ENCODE measurements at regions not wholly inside any gene's neighbourhood (a gene's known extent, or its start where the extent isn't known, plus 50 kb on each side); places are given as distances from the start of the nearest gene placed in this dataset.

DNA sequence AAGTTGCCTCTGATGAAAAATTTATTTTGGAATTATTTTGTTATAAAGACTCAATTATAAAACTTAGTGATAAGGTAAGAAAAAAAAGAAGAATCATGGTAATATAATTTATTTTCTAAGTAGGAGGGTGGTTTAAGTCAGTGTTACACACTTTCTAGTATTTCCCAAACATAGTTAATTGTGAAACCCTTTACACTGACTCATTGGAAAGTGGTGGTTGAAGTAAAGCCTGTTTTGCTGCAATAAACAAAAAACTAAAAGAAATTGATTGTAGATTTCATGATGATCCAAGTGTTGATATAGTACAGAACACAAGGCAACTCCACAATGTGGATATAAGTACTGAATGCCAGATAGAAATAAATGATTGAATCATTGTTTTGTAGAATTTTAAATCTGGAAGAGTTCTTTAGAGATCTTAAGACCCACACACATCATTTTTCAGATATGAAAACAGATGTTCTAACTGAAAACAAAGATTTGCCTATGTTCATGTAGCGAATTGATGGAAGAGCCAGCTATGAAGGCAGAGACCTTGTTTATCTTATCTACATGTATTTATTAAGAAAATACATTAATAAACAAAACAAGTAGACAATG lies 539.8 kb downstream of the PRELID2 start:
- H4K20me1 ChIP-seq (ENCODE audit: insufficient read depth, low read length): no peaks in the 10 kb centered on the region
- H3K4me1 ChIP-seq (ENCODE audit: insufficient read depth, low read length): no peaks in the 10 kb centered on the region
- H3K4me3 ChIP-seq (ENCODE audit: low read depth in 1 of 2, low read length in 2 of 2): no peak overlapping the region
- TF ChIP-seq EZH2 (IDR thresholded peaks at IDR 0.05; ENCODE audit: borderline replicate concordance, low read depth, low read length, severe bottlenecking): no peak
- TF ChIP-seq, protein P1, sequence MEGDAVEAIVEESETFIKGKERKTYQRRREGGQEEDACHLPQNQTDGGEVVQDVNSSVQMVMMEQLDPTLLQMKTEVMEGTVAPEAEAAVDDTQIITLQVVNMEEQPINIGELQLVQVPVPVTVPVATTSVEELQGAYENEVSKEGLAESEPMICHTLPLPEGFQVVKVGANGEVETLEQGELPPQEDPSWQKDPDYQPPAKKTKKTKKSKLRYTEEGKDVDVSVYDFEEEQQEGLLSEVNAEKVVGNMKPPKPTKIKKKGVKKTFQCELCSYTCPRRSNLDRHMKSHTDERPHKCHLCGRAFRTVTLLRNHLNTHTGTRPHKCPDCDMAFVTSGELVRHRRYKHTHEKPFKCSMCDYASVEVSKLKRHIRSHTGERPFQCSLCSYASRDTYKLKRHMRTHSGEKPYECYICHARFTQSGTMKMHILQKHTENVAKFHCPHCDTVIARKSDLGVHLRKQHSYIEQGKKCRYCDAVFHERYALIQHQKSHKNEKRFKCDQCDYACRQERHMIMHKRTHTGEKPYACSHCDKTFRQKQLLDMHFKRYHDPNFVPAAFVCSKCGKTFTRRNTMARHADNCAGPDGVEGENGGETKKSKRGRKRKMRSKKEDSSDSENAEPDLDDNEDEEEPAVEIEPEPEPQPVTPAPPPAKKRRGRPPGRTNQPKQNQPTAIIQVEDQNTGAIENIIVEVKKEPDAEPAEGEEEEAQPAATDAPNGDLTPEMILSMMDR (IDR thresholded peaks at IDR 0.05; ENCODE audit: borderline replicate concordance, extremely low read depth, low read length, poor library complexity, severe bottlenecking): no peak
- H3K36me3 ChIP-seq (ENCODE audit: insufficient read depth, low read length): no peaks in the 10 kb centered on the region
- no peak overlapping the region for H3K4me2 ChIP-seq (ENCODE audit: insufficient read depth, low read length)
- H3K27ac ChIP-seq (ENCODE audit: low read length): no peak overlapping the region
- H3K27me3 ChIP-seq (ENCODE audit: insufficient read depth, low read length, poor library complexity): no peaks in the 10 kb centered on the region
- H2AFZ ChIP-seq (ENCODE audit: low read depth, low read length): no peak overlapping the region
- H3K79me2 ChIP-seq (ENCODE audit: insufficient read depth, low read length): no peaks in the 10 kb centered on the region
- H3K9ac ChIP-seq (ENCODE audit: low read depth, low read length): no peak overlapping the region
- H3K9me3 ChIP-seq (ENCODE audit: insufficient read depth, low read length, severe bottlenecking): no peaks in the 10 kb centered on the region
- ATAC-seq (ENCODE audit: insufficient read depth, low read depth) (no peak), DNase-seq (no peak)

DNA sequence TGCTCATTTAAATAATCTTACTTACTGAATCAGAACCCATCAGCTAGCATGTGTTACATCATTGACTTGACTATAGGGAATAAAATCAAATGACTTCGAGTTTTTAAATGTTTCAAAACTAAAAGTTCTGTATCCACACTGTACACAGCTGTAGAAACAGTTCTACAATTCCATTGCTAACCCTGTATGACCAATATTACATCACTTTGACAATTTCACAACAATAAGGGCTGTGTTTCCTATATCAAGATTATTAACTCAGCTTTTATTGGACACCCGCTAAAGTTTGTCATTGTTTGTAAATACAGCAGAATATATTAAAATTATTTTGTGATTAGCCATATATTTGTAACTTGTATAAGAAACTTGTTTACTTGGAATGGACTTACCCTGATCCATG lies 540.8 kb downstream of the PRELID2 start:
- Histone ChIP-seq H4K20me1 (ENCODE audit: insufficient read depth, low read length) (no peaks in the 10 kb centered on the region), H3K27ac (ENCODE audit: low read length) (no peak overlapping the region), H3K27me3 (ENCODE audit: insufficient read depth, low read length, poor library complexity) (no peaks in the 10 kb centered on the region), H3K9ac (ENCODE audit: low read depth, low read length) (no peak overlapping the region), H3K4me1 (ENCODE audit: insufficient read depth, low read length) (no peaks in the 10 kb centered on the region), H3K4me2 (ENCODE audit: insufficient read depth, low read length) (no peak overlapping the region), H3K9me3 (ENCODE audit: insufficient read depth, low read length, severe bottlenecking) (no peaks in the 10 kb centered on the region), H3K79me2 (ENCODE audit: insufficient read depth, low read length) (no peaks in the 10 kb centered on the region), H2AFZ (ENCODE audit: low read depth, low read length) (no peak overlapping the region), H3K4me3 (ENCODE audit: low read depth in 1 of 2, low read length in 2 of 2) (no peak overlapping the region), H3K36me3 (ENCODE audit: insufficient read depth, low read length) (no peaks in the 10 kb centered on the region)
- ATAC-seq (ENCODE audit: insufficient read depth, low read depth) (no peak), DNase-seq (no peak)
- TF ChIP-seq, protein P1 (IDR thresholded peaks at IDR 0.05; ENCODE audit: borderline replicate concordance, extremely low read depth, low read length, poor library complexity, severe bottlenecking): no peak
- no peak for TF ChIP-seq EZH2 (IDR thresholded peaks at IDR 0.05; ENCODE audit: borderline replicate concordance, low read depth, low read length, severe bottlenecking)

DNA sequence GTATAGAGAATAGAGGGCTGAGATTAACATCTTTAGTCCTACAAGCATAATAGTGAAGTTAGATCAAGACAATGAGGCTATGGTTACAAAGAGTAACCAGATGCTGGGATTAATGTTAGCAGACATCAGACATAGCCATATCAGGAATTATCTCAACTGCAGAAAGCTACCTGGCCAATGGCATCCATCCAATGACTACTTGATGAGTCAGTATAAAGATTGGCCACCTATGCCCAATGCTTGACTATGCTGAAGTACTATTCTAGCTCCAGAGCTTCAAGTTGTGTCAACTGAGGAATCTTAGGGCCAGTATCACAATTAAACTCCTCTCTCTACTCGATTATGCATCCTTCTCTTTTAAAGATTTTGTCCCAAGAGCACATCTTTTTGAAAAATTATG lies 541.4 kb downstream of the PRELID2 start:
- H3K4me1 ChIP-seq (ENCODE audit: insufficient read depth, low read length): no peaks in the 10 kb centered on the region
- H3K9me3 ChIP-seq (ENCODE audit: insufficient read depth, low read length, severe bottlenecking): no peaks in the 10 kb centered on the region
- ATAC-seq (ENCODE audit: insufficient read depth, low read depth): no peak
- no peak overlapping the region for H2AFZ ChIP-seq (ENCODE audit: low read depth, low read length)
- no peak overlapping the region for H3K27ac ChIP-seq (ENCODE audit: low read length)
- no peak overlapping the region for H3K4me2 ChIP-seq (ENCODE audit: insufficient read depth, low read length)
- no peaks in the 10 kb centered on the region for H3K36me3 ChIP-seq (ENCODE audit: insufficient read depth, low read length)
- TF ChIP-seq EZH2 (IDR thresholded peaks at IDR 0.05; ENCODE audit: borderline replicate concordance, low read depth, low read length, severe bottlenecking): no peak
- TF ChIP-seq, protein P1 (IDR thresholded peaks at IDR 0.05; ENCODE audit: borderline replicate concordance, extremely low read depth, low read length, poor library complexity, severe bottlenecking): no peak
- no peaks in the 10 kb centered on the region for H3K79me2 ChIP-seq (ENCODE audit: insufficient read depth, low read length)
- no peak overlapping the region for H3K9ac ChIP-seq (ENCODE audit: low read depth, low read length)
- no peak overlapping the region for H3K4me3 ChIP-seq (ENCODE audit: low read depth in 1 of 2, low read length in 2 of 2)
- DNase-seq: no peak
- no peaks in the 10 kb centered on the region for H3K27me3 ChIP-seq (ENCODE audit: insufficient read depth, low read length, poor library complexity)
- H4K20me1 ChIP-seq (ENCODE audit: insufficient read depth, low read length): no peaks in the 10 kb centered on the region
